ENCODE measurements at regions not wholly inside any gene's neighbourhood (a gene's known extent, or its start where the extent isn't known, plus 50 kb on each side); places are given as distances from the start of the nearest gene placed in this dataset.

- H3K36me3 ChIP-seq: no peaks in the 10 kb centered on the region
- H3K27me3 ChIP-seq (replicated peaks; ENCODE audit: insufficient read depth): no peaks in the 10 kb centered on the region
- H3K9me3 ChIP-seq: no peaks in the 10 kb centered on the region
- H3K4me1 ChIP-seq (ENCODE audit: control insufficient read depth in 1 of 2, low read depth in 2 of 2): peaks cover 0 to 20% of the 10 kb centered on the region in 2 donors
- H3K27ac ChIP-seq: no peak overlapping the region
- DNase-seq (ENCODE audit: low spot score) (no peak), ATAC-seq (ENCODE audit: insufficient number of reproducible peaks, low FRiP score, low read depth) (no peak)
- no peak overlapping the region for H3K4me3 ChIP-seq
- TF ChIP-seq CTCF (IDR thresholded peaks at IDR 0.05): no peak
Observed at GRCh38 chr1:222995620-222996309, 147.3 kb downstream of the TLR5 start.

- no peak for ATAC-seq (ENCODE audit: insufficient number of reproducible peaks, low FRiP score, low read depth)
- Histone ChIP-seq H3K4me1 (ENCODE audit: control insufficient read depth in 1 of 2, low read depth in 2 of 2) (peaks cover 0 to 20% of the 10 kb centered on the region in 2 donors), H3K27ac (no peak overlapping the region), H3K4me3 (no peak overlapping the region), H3K27me3 (replicated peaks; ENCODE audit: insufficient read depth) (no peaks in the 10 kb centered on the region), H3K36me3 (no peaks in the 10 kb centered on the region), H3K9me3 (no peaks in the 10 kb centered on the region)
- TF ChIP-seq CTCF (IDR thresholded peaks at IDR 0.05): no peak
- no peak for DNase-seq (ENCODE audit: low spot score)
Observed at GRCh38 chr1:222996310-222996975, 146.6 kb downstream of the TLR5 start.

- Histone ChIP-seq H3K27me3 (replicated peaks; ENCODE audit: insufficient read depth) (no peaks in the 10 kb centered on the region), H3K36me3 (peaks cover 20% of the 10 kb centered on the region), H3K27ac (no peak overlapping the region), H3K9me3 (no peaks in the 10 kb centered on the region), H3K4me1 (ENCODE audit: control insufficient read depth in 1 of 2, low read depth in 2 of 2) (peaks cover 0 to 8% of the 10 kb centered on the region in 2 donors), H3K4me3 (no peak overlapping the region)
- no peak for TF ChIP-seq CTCF (IDR thresholded peaks at IDR 0.05)
- ATAC-seq (ENCODE audit: insufficient number of reproducible peaks, low FRiP score, low read depth) (no peak), DNase-seq (ENCODE audit: low spot score) (no peak)
Observed at GRCh38 chr1:223000632-223001031, 142.4 kb downstream of the TLR5 start.

- peaks cover 20% of the 10 kb centered on the region for H3K36me3 ChIP-seq
- peaks cover 0 to 8% of the 10 kb centered on the region in 2 donors for H3K4me1 ChIP-seq (ENCODE audit: control insufficient read depth in 1 of 2, low read depth in 2 of 2)
- ATAC-seq (ENCODE audit: insufficient number of reproducible peaks, low FRiP score, low read depth) (no peak), DNase-seq (ENCODE audit: low spot score) (no peak)
- no peak overlapping the region for H3K27ac ChIP-seq
- H3K9me3 ChIP-seq: no peaks in the 10 kb centered on the region
- no peaks in the 10 kb centered on the region for H3K27me3 ChIP-seq (replicated peaks; ENCODE audit: insufficient read depth)
- no peak for TF ChIP-seq CTCF (IDR thresholded peaks at IDR 0.05)
- no peak overlapping the region for H3K4me3 ChIP-seq
Observed at GRCh38 chr1:223001653-223002634, 141.1 kb downstream of the TLR5 start.

- TF ChIP-seq CTCF (IDR thresholded peaks at IDR 0.05): no peak
- ATAC-seq (ENCODE audit: insufficient number of reproducible peaks, low FRiP score, low read depth) (no peak), DNase-seq (ENCODE audit: low spot score) (no peak)
- peaks cover 0 to 8% of the 10 kb centered on the region in 2 donors for H3K4me1 ChIP-seq (ENCODE audit: control insufficient read depth in 1 of 2, low read depth in 2 of 2)
- no peaks in the 10 kb centered on the region for H3K9me3 ChIP-seq
- H3K27ac ChIP-seq: no peak overlapping the region
- H3K36me3 ChIP-seq: peaks cover 20% of the 10 kb centered on the region
- H3K27me3 ChIP-seq (replicated peaks; ENCODE audit: insufficient read depth): no peaks in the 10 kb centered on the region
- H3K4me3 ChIP-seq: no peak overlapping the region
Observed at GRCh38 chr1:223003549-223003948, 139.5 kb downstream of the TLR5 start.
